PC-3 (cell line): ENCODE measurements at regions not wholly inside any gene's neighbourhood (a gene's known extent, or its start where the extent isn't known, plus 50 kb on each side); places are given as distances from the start of the nearest gene placed in this dataset.

ENCODE experiments used
- ATAC-seq: fragments of 200-7000 bp; cut with Tn5 transposase; 2 replicates; pipeline ENCODE4 v1.9.1; 2020; ENCODE audit warnings: mild to moderate bottlenecking, moderate library complexity
- BruUV-seq: library from RNA; stranded (reverse); fragments of 400-500 nt; replicated peaks from 2 replicates; lab custom pipeline; 2021; lab: Mats Ljungman, UMichigan
- CTCF ChIA-PET: fragments of 300-600 bp; sonication (Branson Sonifier 250); formaldehyde crosslinking; loops from one replicate; lab custom pipeline; 2022; ENCODE audit warnings: antibody characterized with exemption; lab: Charles Lee
- POLR2A ChIA-PET: fragments of 300-600 bp; sonication (Branson Sonifier 250); formaldehyde crosslinking; loops from one replicate; lab custom pipeline; 2022; ENCODE audit warnings: antibody characterized with exemption; ENCODE audit not compliant: unreplicated experiment; lab: Charles Lee
- DNase-seq: peaks from one replicate; pipeline ENCODE4 v3.0.0-alpha.2; 2015
- H2AFZ ChIP-seq: fragments of 300-600 bp; sonication (generic); 2 replicates; pipeline ENCODE4 v1.6.0; 2016; ENCODE audit warnings: antibody characterized with exemption, low read length
- H3F3A ChIP-seq: fragments of 300-600 bp; sonication (generic); one replicate; pipeline ENCODE4 v1.6.0; 2017; ENCODE audit warnings: antibody characterized with exemption, low read length, control low read depth, mild to moderate bottlenecking; ENCODE audit not compliant: unreplicated experiment
- H3K27ac ChIP-seq: fragments of 300-600 bp; sonication (generic); 2 replicates; pipeline ENCODE4 v1.5.1; 2016; ENCODE audit warnings: mild to moderate bottlenecking, low read length
- H3K27me3 ChIP-seq: fragments of 300-600 bp; sonication (generic); 2 replicates; pipeline ENCODE4 v1.6.1; 2016; ENCODE audit warnings: low read length, mixed read lengths
- H3K36me3 ChIP-seq: fragments of 300-600 bp; sonication (generic); 2 replicates; pipeline ENCODE4 v1.6.1; 2016; ENCODE audit warnings: low read depth, mixed run types, low read length, mixed read lengths
- H3K4me1 ChIP-seq: fragments of 300-600 bp; sonication (generic); 2 replicates; pipeline ENCODE4 v1.5.1; 2016; ENCODE audit warnings: low read length; ENCODE audit not compliant: insufficient read depth
- H3K4me2 ChIP-seq: fragments of 300-600 bp; sonication (generic); 2 replicates; pipeline ENCODE4 v1.6.0; 2016; ENCODE audit warnings: low read length
- H3K4me3 ChIP-seq: fragments of 300-600 bp; sonication (generic); 2 replicates; pipeline ENCODE4 v1.5.1; 2016; ENCODE audit warnings: mild to moderate bottlenecking, low read length, mixed read lengths
- H3K79me2 ChIP-seq: fragments of 300-600 bp; sonication (generic); 2 replicates; pipeline ENCODE4 v1.6.1; 2017; ENCODE audit warnings: low read length, mixed read lengths
- H3K9ac ChIP-seq: fragments of 300-600 bp; sonication (generic); 2 replicates; pipeline ENCODE4 v1.6.0; 2016; ENCODE audit warnings: mild to moderate bottlenecking, low read length
- H3K9me2 ChIP-seq: fragments of 300-600 bp; sonication (generic); replicated peaks from 2 replicates; pipeline ENCODE4 v1.6.1; 2016; ENCODE audit warnings: mixed run types, low read length, mixed read lengths
- H3K9me3 ChIP-seq: fragments of 300-600 bp; sonication (generic); 2 replicates; pipeline ENCODE4 v1.6.1; 2016; ENCODE audit warnings: low read length, mixed read lengths
- H4K20me1 ChIP-seq: fragments of 300-600 bp; sonication (generic); 2 replicates; pipeline ENCODE4 v1.6.1; 2016; ENCODE audit warnings: low read length, mixed read lengths
- CTCF ChIP-seq: fragments of 300-600 bp; sonication (generic); conservative IDR thresholded peaks from 2 replicates; pipeline ENCODE4 v1.5.1; 2017; ENCODE audit warnings: antibody characterized with exemption, low read depth, mild to moderate bottlenecking, low read length
- EZH2 ChIP-seq: fragments of 300-600 bp; sonication (generic); IDR thresholded peaks from one replicate; pipeline ENCODE4 v1.6.1; 2017; ENCODE audit warnings: antibody characterized with exemption, mild to moderate bottlenecking, low read length; ENCODE audit not compliant: unreplicated experiment
- EZH2phosphoT487 ChIP-seq: fragments of 300-600 bp; sonication (generic); IDR thresholded peaks from 2 replicates; pipeline ENCODE4 v1.6.1; 2018; ENCODE audit warnings: mild to moderate bottlenecking, antibody characterized with exemption, low read length, borderline replicate concordance
- intact Hi-C: fragments of 100-400 bp; cut with micrococcal nuclease; formaldehyde crosslinking; loops from 2 replicates; pipeline ENCODE4 v1.9.0; 2023

- DNase-seq (no peak), ATAC-seq (no peak)
- Histone ChIP-seq H3K79me2 (no peaks in the 10 kb centered on the region), H3K27ac (no peak overlapping the region), H3K27me3 (peaks cover 45% of the 10 kb centered on the region), H3K4me2 (no peak overlapping the region), H3K9ac (no peak overlapping the region), H3K4me1 (no peaks in the 10 kb centered on the region), H3K36me3 (no peaks in the 10 kb centered on the region), H2AFZ (no peak overlapping the region), H3K9me2 (no peaks in the 10 kb centered on the region), H3K4me3 (no peak overlapping the region), H3K9me3 (no peaks in the 10 kb centered on the region), H3F3A (no peaks in the 10 kb centered on the region), H4K20me1 (no peaks in the 10 kb centered on the region)
- BruUV-seq: no TSS peak
- TF ChIP-seq CTCF: no peak
- TF ChIP-seq EZH2: no peak
- TF ChIP-seq EZH2phosphoT487: no peak
- intact Hi-C loops: no loop called here
- CTCF ChIA-PET: no interaction called here
- POLR2A ChIA-PET: no interaction called here
Observed at GRCh38 chr12:105839629-105840127, 299.1 kb downstream of the NUAK1 start.

GRCh38 chr12:105840384-105840783 is 298.4 kb downstream of the NUAK1 start:
- Histone ChIP-seq H2AFZ (no peak overlapping the region), H3K79me2 (no peaks in the 10 kb centered on the region), H3K27ac (no peak overlapping the region), H3K9me2 (no peaks in the 10 kb centered on the region), H3K4me2 (no peak overlapping the region), H4K20me1 (no peaks in the 10 kb centered on the region), H3K4me3 (no peak overlapping the region), H3F3A (no peaks in the 10 kb centered on the region), H3K36me3 (no peaks in the 10 kb centered on the region), H3K9ac (no peak overlapping the region), H3K4me1 (no peaks in the 10 kb centered on the region), H3K27me3 (peaks cover 50% of the 10 kb centered on the region), H3K9me3 (no peaks in the 10 kb centered on the region)
- ChIA-PET POLR2A (no interaction called here), CTCF (no interaction called here)
- intact Hi-C loops: no loop called here
- DNase-seq (no peak), ATAC-seq (no peak)
- no peak for TF ChIP-seq EZH2
- TF ChIP-seq EZH2phosphoT487: no peak
- no peak for TF ChIP-seq CTCF
- BruUV-seq: no TSS peak

DNA sequence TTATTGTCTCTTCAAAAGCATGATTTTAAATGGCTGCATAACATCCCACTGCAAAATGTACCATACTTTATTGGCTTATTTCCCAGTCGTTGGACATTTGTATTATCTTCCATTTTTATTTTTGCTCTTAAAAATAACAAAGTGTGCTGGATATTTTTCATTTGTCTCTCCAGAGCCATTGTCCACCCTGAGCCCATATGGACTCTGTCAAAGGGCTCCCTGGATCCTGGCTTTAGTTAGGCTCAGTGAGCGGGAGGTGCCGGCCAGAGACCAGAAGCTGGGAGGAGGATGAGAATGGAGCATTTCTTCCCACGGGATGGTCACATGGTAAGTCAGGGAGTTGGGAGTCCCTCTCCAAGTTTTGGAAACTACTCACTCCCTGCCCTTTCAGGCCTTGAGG is 296.9 kb downstream of the NUAK1 start:
- peaks cover 50% of the 10 kb centered on the region for H3K27me3 ChIP-seq
- no peaks in the 10 kb centered on the region for H3K9me2 ChIP-seq
- H3F3A ChIP-seq: no peaks in the 10 kb centered on the region
- ATAC-seq (no peak), DNase-seq (no peak)
- intact Hi-C loops: no loop called here
- TF ChIP-seq CTCF (no peak), EZH2 (no peak), EZH2phosphoT487 (no peak)
- H3K27ac ChIP-seq: no peak overlapping the region
- no peaks in the 10 kb centered on the region for H3K79me2 ChIP-seq
- peaks cover 8% of the 10 kb centered on the region; the same call in 1 of the 2 replicates for H3K9me3 ChIP-seq
- H2AFZ ChIP-seq: no peak overlapping the region
- no peak overlapping the region for H3K4me2 ChIP-seq
- H3K36me3 ChIP-seq: no peaks in the 10 kb centered on the region
- H3K9ac ChIP-seq: no peak overlapping the region
- ChIA-PET CTCF (no interaction called here), POLR2A (no interaction called here)
- H3K4me1 ChIP-seq: no peaks in the 10 kb centered on the region
- no peak overlapping the region for H3K4me3 ChIP-seq
- no TSS peak for BruUV-seq
- no peaks in the 10 kb centered on the region for H4K20me1 ChIP-seq
